GM12878 (cell line): ENCODE measurements at regions not wholly inside any gene's neighbourhood (a gene's known extent, or its start where the extent isn't known, plus 50 kb on each side); places are given as distances from the start of the nearest gene placed in this dataset.

ENCODE experiments used
- ATAC-seq: fragments of 200-7000 bp; cut with Tn5 transposase; 3 replicates; pipeline ENCODE4 v1.9.1; 2020; ENCODE audit warnings: mild to moderate bottlenecking, moderate library complexity
- BruUV-seq: library from RNA; stranded (reverse); fragments of 400-500 nt; replicated peaks from 2 replicates; lab custom pipeline; 2021; lab: Mats Ljungman, UMichigan
- CTCF ChIA-PET: fragments of 300-600 bp; sonication (Branson Sonifier 250); formaldehyde crosslinking; extraction: SDS; loops from one replicate; lab custom pipeline; 2021; ENCODE audit warnings: inconsistent platforms; lab: Yijun Ruan, JAX
- POLR2A ChIA-PET: fragments of 350-600 bp; formaldehyde crosslinking; extraction: SDS; loops from one replicate; lab custom pipeline; 2021; ENCODE audit warnings: inconsistent platforms; lab: Charles Lee
- RAD21 ChIA-PET: fragments of 300-600 bp; sonication (Branson Sonifier 250); formaldehyde crosslinking; loops from one replicate; lab custom pipeline; 2023; ENCODE audit warnings: antibody characterized with exemption; ENCODE audit not compliant: unreplicated experiment; lab: Charles Lee
- SMC1A ChIA-PET: fragments of 300-600 bp; sonication (Branson Sonifier 250); formaldehyde crosslinking; loops from one replicate; lab custom pipeline; 2023; ENCODE audit not compliant: unreplicated experiment, uncharacterized antibody; lab: Charles Lee
- DNase-seq: peaks from one replicate; pipeline ENCODE4 v3.0.0-alpha.2; 2011; ENCODE audit warnings: low read depth, low spot score
- FAIRE-seq: peaks from 3 replicates; lab custom pipeline; 2011; peaks lifted over from hg19 to GRCh38; lab: Jason Lieb, UNC
- H2AFZ ChIP-seq: 2 replicates; pipeline ENCODE4 v1.6.0; 2011; ENCODE audit warnings: low read depth, low read length, control low read depth; ENCODE audit not compliant: control insufficient read depth
- H3K27ac ChIP-seq: 2 replicates; pipeline ENCODE4 v1.5.1; 2011; ENCODE audit warnings: control low read depth; ENCODE audit not compliant: control insufficient read depth, insufficient read depth
- H3K27me3 ChIP-seq, 2 experiments: replicated peaks in 1 of 2; 2 replicates each; pipeline versions ENCODE4 v1.6.0 to v1.6.1; 2011; ENCODE audit warnings: low read length in 1 of 2; ENCODE audit not compliant: control insufficient read depth in 2 of 2, insufficient read depth in 2 of 2
- H3K36me3 ChIP-seq, 2 experiments: 2 replicates each; pipeline ENCODE4 v1.5.1; 2011; ENCODE audit warnings: low read length in 1 of 2; ENCODE audit not compliant: control insufficient read depth in 2 of 2, insufficient read depth in 2 of 2
- H3K4me1 ChIP-seq: 2 replicates; pipeline ENCODE4 v1.6.1; 2011; ENCODE audit warnings: mild to moderate bottlenecking, low read length, moderate library complexity, mixed read lengths; ENCODE audit not compliant: control insufficient read depth, insufficient read depth
- H3K4me2 ChIP-seq: 2 replicates; pipeline ENCODE4 v1.6.0; 2011; ENCODE audit warnings: control low read depth; ENCODE audit not compliant: control insufficient read depth, insufficient read depth
- H3K4me3 ChIP-seq: fragments of 200-600 bp; sonication (generic); 2 replicates; pipeline ENCODE4 v1.5.1; 2016
- H3K79me2 ChIP-seq: 2 replicates; pipeline ENCODE4 v1.6.0; 2011; ENCODE audit warnings: low read length; ENCODE audit not compliant: control insufficient read depth, insufficient read depth
- H3K9ac ChIP-seq: 2 replicates; pipeline ENCODE4 v1.8.0; 2011; ENCODE audit warnings: low read length, control low read depth, mixed read lengths; ENCODE audit not compliant: control insufficient read depth, insufficient read depth
- H3K9me3 ChIP-seq: replicated peaks from 3 replicates; pipeline ENCODE4 v1.5.1; 2011; ENCODE audit warnings: mild to moderate bottlenecking, low read length; ENCODE audit not compliant: control insufficient read depth, insufficient read depth
- H4K20me1 ChIP-seq: 2 replicates; pipeline ENCODE4 v1.6.0; 2011; ENCODE audit not compliant: control insufficient read depth, insufficient read depth
- DPF2 ChIP-seq: fragments of 450-650 bp; IDR thresholded peaks from 2 replicates; pipeline ENCODE4 v1.6.1; 2017; ENCODE audit warnings: mild to moderate bottlenecking
- HDGF ChIP-seq: fragments of 450-650 bp; IDR thresholded peaks from 2 replicates; pipeline ENCODE4 v1.6.1; 2016; ENCODE audit warnings: antibody characterized with exemption
- NR2C1 ChIP-seq: fragments of 450-650 bp; IDR thresholded peaks from 2 replicates; pipeline ENCODE4 v1.6.1; 2017; ENCODE audit warnings: antibody characterized with exemption, mild to moderate bottlenecking, moderate library complexity
- RB1 ChIP-seq: fragments of 450-650 bp; formaldehyde crosslinking; IDR thresholded peaks from 2 replicates; pipeline ENCODE4 v1.6.1; 2017; ENCODE audit warnings: mild to moderate bottlenecking, borderline replicate concordance
- SUPT20H ChIP-seq: IDR thresholded peaks from 2 replicates; pipeline ENCODE4 v1.6.1; 2011; ENCODE audit warnings: low read depth, mild to moderate bottlenecking, low read length, moderate library complexity, borderline replicate concordance; ENCODE audit not compliant: control insufficient read depth
- ZNF622 ChIP-seq: fragments of 450-650 bp; IDR thresholded peaks from 2 replicates; pipeline ENCODE4 v1.6.1; 2017; ENCODE audit warnings: mild to moderate bottlenecking, inconsistent platforms
- WGBS: methylation state at CpG from one replicate; pipeline ENCODE4 v1.1.6; 2016; ENCODE audit warnings: low lambda C conversion rate; ENCODE audit not compliant: insufficient replicate concordance, insufficient coverage; ENCODE audit errors: missing lambda C conversion rate; 5-methylcytosine and 5-hydroxymethylcytosine counted together
- in situ Hi-C: fragments of 300-500 bp; cut with MboI; formaldehyde crosslinking; loops from 9 replicates; pipeline ENCODE4 v1.14.3; 2018; ENCODE audit warnings: mixed read lengths
- intact Hi-C: fragments of 100-400 bp; cut with micrococcal nuclease; formaldehyde crosslinking; loops from one replicate; pipeline ENCODE4 v1.14.2; 2022; ENCODE audit not compliant: unreplicated experiment
- TF ChIP-seq, protein P1 (sequence below): IDR thresholded peaks from 2 replicates; pipeline ENCODE4 v1.6.1; 2012; ENCODE audit warnings: low read depth, low read length, improper control_type of control experiment
- TF ChIP-seq, protein P2 (sequence below): fragments of 450-650 bp; IDR thresholded peaks from 2 replicates; pipeline ENCODE4 v1.6.1; 2017; ENCODE audit warnings: borderline replicate concordance

DNA sequence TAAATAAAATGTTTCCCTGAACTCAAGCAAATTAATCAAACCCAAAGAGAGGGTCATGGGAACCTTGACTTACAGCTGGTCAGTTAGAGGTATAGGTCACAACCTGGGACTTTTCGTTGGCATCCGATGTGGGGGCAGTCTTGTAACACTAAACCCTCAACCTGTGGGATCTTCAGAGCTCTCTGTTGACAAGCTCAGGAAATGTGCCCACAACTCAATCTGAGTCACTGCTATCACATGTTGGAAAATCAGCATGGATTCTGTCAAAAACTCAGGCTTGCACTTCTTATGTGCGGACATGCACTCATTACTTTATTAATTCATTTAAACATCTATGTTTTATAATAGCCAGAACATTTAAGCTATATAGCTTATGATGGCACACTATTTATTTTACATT lies 424.6 kb upstream of the SORCS1 start:
- ChIA-PET RAD21 (interaction anchor here (0.8 kb wide), 1 partner anchor 147 kb away, joined by 3 read pairs; no protein-coding TSS in a partner anchor), CTCF (interaction anchor here (1.0 to 1.1 kb wide), 2 partner anchors 16 to 226 kb away, joined by 3 read pairs; no protein-coding TSS in a partner anchor), SMC1A (interaction anchor here (1.1 to 1.6 kb wide), 3 partner anchors 10 to 180 kb away, joined by 4 to 5 read pairs (median 5); no protein-coding TSS in a partner anchor), POLR2A (interaction anchor here (0.6 kb wide), 1 partner anchor 20 kb away, joined by 3 read pairs; no protein-coding TSS in a partner anchor)
- Histone ChIP-seq H2AFZ (no peak overlapping the region), H3K9me3 (peaks cover 3% of the 10 kb centered on the region; the same call in 2 of the 3 replicates), H3K79me2 (no peaks in the 10 kb centered on the region), H3K27ac (no peak overlapping the region), H3K27me3 (no peaks in the 10 kb centered on the region), H4K20me1 (no peaks in the 10 kb centered on the region), H3K4me2 (no peak overlapping the region), H3K4me3 (no peak overlapping the region), H3K9ac (no peak overlapping the region), H3K36me3 (no peaks in the 10 kb centered on the region), H3K4me1 (no peaks in the 10 kb centered on the region)
- no peak for DNase-seq
- intact Hi-C loops (no loop called here), in situ Hi-C loops (no loop called here)
- no peak for FAIRE-seq
- no peak for ATAC-seq
- BruUV-seq: no TSS peak
- 62% methylated on average over 3 of the region's 3 CpGs for WGBS
- TF ChIP-seq, protein P1, sequence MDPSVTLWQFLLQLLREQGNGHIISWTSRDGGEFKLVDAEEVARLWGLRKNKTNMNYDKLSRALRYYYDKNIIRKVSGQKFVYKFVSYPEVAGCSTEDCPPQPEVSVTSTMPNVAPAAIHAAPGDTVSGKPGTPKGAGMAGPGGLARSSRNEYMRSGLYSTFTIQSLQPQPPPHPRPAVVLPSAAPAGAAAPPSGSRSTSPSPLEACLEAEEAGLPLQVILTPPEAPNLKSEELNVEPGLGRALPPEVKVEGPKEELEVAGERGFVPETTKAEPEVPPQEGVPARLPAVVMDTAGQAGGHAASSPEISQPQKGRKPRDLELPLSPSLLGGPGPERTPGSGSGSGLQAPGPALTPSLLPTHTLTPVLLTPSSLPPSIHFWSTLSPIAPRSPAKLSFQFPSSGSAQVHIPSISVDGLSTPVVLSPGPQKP: no peak
- TF ChIP-seq SUPT20H (no peak), RB1 (no peak), HDGF (no peak), ZNF622 (no peak), NR2C1 (no peak), DPF2 (no peak)
- TF ChIP-seq, protein P2, sequence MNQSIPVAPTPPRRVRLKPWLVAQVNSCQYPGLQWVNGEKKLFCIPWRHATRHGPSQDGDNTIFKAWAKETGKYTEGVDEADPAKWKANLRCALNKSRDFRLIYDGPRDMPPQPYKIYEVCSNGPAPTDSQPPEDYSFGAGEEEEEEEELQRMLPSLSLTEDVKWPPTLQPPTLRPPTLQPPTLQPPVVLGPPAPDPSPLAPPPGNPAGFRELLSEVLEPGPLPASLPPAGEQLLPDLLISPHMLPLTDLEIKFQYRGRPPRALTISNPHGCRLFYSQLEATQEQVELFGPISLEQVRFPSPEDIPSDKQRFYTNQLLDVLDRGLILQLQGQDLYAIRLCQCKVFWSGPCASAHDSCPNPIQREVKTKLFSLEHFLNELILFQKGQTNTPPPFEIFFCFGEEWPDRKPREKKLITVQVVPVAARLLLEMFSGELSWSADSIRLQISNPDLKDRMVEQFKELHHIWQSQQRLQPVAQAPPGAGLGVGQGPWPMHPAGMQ: no peak
